DMS79 treated with DMSO at 0.1 percent for 48 hours (cell line): ENCODE measurements at regions not wholly inside any gene's neighbourhood (a gene's known extent, or its start where the extent isn't known, plus 50 kb on each side); places are given as distances from the start of the nearest gene placed in this dataset.
"Not testable (repeated sequence)": the region's sequence is repeated elsewhere in the genome, so short reads cannot be mapped to it uniquely, and the experiment has no call there.

Experiments used
- DNase-seq: peaks from one replicate; lab custom pipeline; 2025; lab: John Stamatoyannopoulos, UW

DNA sequence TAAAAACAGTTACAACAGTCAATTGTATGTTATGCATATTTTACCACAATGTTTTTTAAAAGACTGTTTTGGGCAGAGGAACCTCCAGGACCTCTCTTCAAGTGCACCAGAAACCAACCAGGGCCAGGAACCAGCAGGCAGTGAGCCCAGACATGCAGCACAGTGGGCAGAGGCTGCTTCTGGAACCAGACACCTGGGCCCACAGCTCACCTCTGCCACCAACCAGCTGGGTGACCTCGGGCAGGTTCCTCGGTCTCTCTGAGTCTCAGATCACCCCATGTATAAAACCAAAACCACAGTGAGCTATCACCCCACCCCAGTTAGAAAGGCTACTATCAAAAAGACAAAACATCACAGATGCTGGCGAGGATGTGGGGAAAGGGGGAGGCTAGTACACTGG is 161.0 kb downstream of the C16orf95 start:
- DNase-seq, result no peak

DNA sequence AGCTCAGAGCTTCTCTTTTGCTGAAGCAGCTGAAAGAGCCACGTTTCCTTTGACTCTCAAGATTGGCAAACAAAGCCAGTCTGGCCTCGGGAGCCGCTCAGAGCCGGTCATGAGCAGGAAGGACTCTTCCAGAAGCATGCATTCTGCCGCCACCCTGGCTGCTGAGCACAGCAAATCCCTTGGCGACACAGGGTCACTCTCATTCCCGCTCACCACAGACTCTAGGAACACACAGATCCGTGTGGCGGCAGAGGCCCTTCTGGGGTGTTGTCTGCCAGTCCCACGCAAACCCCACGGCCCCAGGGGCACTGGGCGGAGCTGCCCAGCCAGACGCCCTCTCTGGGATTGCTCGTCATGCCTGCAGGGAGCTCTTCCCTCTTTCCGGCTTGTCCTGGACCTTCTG is 157.0 kb downstream of the C16orf95 start:
- peak; percentile 0 for DNase-seq

DNA sequence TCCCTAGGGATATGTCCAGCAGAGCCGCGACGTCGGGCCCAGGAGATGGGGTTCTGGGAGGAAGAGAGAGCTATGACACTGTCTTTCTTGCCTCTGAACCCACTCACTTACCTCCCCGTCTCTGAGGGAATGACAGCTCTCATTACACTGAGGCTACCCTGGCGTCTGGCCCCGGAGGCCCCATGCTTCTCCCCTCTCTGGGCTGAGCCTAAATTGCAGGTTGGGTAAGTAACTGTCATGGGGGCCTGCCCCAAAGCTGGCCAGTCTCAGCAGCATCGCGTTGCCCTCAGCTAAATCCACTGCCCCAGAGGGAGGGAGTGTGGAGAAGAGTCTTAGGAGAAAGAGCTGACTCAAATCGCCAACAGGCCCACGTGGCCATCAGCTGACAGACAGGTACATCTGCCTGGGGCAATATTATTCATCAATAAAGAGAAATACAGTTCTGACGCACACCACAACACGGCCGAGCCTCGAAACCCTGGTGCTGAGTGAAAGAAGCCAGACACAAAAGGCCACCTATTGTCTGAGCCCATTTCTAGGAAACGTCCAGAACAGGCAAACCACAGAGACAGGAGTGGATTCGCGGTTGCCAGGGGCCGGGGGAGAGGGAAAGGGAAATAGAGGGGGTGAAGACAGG is 156.4 kb downstream of the C16orf95 start:
- no peak for DNase-seq

DNA sequence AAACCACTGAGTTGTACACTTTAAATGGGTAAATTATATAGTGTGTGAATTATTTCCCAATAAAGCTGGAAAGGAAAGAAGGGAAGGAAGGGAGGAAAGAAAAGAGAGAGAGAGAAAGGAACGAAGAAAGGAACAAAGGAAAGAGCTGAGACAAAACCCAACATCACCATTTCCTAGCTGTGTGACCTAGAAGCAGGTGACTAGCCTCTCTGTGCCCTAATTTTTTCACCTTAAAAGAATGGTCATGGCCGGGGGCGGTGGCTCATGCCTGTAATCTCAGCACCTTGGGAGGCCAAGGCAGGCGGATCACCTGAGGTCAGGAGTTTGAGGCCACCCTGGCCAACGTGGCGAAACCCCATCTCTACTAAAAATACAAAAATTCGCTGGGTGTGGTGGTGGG is 155.8 kb downstream of the C16orf95 start:
- DNase-seq, result not testable (repeated sequence)

DNA sequence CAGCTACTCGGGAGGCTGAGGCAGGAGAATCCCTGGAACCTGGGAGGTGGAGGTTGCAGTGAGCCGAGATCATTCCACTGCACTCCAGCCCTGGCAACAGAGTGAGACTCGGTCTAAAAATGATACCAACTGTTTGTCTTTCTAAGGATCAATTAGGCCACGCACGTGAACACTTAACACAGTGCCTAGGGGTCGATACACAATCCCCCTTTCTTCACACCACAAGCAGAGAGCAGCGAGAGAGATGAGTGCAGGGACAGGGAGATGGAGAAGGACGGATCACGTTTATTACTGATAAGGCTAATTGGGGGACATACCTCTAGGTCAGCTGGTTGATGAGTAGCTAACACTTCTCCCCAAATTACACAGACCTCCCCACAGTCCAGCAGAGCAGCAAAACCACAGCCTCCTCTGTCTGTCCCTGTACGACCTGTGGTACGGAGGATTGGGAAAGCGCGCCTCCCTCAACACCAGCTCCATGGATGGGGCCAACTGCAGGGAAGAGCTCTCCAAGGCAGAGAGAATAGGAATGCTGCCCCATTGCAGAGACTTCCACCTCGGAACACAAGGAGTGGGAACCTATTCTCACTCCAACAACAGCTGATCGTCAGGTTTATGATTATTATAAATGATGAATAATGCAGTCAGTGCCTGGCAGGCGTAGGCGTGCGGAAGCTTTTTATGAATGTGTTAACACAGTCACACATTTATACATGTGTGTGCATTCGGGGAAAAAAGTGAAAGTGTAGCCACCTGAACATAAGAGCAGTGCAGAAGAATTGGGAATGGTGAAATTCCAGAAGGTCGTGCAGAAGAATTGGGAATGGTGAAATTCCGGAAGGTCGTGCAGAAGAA is 155.1 kb downstream of the C16orf95 start:
- DNase-seq, result no peak

DNA sequence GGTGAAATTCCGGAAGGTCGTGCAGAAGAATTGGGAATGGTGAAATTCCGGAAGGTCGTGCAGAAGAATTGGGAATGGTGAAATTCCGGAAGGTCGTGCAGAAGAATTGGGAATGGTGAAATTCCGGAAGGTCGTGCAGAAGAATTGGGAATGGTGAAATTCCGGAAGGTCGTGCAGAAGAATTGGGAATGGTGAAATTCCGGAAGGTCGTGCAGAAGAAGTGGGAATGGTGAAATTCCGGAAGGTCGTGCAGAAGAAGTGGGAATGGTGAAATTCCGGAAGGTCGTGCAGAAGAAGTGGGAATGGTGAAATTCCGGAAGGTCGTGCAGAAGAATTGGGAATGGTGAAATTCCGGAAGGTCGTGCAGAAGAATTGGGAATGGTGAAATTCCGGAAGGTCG is 154.4 kb downstream of the C16orf95 start:
- not testable (repeated sequence) for DNase-seq

DNA sequence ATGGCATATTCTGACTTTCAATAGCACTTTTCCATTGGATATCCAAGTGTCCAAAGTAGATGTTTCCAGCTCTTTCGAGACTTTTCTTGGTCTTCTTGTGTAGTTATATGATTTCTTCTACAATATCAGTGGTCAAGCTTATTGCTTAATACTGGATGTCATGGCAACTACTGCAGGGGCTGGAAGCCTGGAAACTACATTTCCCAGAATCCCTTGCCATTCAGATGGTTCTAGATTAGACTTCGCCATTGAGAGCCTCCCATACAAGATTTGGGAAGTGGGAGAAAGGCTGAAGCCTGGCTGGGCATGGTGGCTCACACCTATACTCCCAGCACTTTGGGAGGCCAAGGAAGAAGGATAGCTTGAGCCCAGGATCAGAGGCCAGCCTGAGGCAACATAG is 153.6 kb downstream of the C16orf95 start:
- no peak for DNase-seq

DNA sequence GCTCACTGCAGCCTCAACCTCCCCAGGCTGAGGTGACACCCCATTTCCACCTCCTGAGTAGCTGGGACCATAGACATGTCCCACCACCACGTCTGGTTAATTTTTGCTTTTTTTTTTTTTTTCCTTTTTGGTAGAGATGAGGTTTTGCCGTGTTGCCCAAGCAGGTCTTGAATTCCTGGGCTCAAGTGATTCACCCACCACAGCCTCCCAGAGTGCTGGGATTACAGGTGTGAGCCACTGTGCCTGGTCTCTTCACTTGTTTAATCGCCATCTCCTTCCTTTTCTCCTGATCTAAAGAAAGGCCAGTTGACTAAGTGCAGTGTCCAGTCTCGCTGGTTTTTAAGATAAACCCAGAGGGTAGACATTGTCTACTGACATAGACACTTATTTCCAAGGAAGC is 152.0 kb downstream of the C16orf95 start:
- DNase-seq, result no peak

DNA sequence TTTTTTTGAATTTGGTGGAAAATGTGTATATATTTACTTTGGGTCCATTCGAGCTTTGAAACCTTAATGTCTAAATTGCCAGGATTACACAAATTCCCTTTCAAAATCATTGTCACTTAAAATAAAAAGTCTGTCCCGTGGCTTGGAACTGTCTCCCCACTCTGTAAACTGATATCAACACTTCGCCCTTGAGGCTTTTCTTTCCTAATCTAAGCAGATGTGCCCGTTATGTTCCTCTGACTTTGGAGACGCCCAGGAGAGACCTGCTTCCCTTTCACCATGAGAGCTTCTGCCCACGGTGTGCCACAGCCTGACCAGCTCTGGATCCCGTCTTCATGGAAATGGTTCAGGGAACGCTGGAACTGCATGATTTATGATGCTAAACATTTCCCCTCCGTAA is 151.3 kb downstream of the C16orf95 start:
- no peak for DNase-seq

DNA sequence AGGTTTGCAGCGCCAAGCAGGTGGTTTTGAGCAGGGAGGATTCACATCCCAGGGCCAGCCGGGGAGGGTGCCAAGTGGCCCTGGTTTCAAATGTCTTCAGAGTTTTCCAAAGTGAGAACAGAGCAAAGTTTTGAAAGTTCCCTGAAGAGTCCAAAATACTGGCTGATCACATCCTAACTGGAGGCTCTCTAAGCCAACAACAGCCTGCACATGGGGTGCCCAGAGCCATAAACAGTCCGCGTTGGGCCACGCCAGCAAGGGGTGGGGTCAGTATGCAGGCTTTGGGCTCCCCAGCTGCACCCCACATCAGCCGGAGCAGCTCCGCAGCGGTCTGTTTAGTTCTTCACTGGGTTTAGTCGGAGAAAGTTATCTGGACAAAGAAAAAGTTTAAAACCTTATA is 150.9 kb downstream of the C16orf95 start:
- DNase-seq, result no peak

DNA sequence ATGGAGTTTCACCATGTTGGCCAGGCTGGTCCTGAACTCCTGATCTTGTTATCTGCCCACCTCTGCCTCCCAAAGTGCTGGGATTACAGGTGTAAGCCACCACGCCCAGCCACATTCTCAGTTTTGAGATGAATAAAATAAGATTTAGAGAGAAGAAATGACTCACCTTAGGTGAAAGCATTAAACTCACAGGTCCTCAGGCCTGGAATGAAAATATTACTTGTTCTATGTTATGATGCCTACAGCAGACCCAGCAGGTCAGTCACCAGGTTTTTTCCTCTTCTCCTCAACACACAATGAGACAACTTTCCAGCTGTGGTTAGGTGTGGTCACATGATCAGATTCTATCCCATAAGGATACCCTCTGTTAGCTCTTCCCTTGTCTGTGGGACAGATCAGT is 150.3 kb downstream of the C16orf95 start:
- no peak for DNase-seq

DNA sequence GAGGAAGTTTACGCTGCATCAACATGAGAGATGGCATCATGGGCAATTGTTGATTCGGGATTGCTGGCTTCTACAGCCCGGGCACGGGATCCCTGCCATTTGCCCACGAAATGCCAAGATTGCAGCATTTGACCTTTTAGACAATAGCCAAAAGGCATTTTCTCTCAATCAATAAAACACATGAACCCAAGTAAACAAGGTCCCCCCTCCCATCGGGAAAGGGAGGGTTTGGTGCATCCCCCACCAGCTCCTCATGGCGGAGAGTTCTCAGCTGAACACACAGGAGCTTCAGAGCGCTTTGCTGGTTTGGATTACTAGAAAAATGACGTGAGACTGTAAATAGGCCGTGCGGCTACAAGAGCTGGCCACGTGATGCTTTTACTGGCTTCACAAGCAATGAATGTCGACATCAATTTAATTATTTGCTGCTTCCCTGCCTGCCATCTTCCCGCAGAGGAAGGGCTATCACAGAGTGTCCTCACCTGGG is 147.6 kb downstream of the C16orf95 start:
- DNase-seq, result no peak

DNA sequence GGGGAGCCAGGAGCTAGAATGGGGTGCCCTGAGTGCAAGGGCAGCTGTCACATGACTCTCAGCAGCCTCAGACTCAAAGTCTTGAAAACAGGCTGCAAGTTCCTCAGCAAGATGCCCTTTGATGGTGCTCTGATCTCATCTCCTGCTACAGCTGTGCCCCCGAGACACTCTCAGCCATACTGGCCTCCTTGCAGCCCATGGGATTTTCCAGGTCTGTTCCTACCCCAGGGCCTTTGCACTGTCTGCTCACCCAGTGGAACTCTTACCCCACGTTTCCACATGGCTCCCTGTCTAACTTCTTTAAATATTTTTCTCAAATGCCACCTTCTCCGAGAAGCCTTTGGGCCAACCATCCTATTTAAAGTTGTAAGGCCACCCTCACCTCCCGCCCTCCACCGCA is 146.9 kb downstream of the C16orf95 start:
- no peak for DNase-seq

DNA sequence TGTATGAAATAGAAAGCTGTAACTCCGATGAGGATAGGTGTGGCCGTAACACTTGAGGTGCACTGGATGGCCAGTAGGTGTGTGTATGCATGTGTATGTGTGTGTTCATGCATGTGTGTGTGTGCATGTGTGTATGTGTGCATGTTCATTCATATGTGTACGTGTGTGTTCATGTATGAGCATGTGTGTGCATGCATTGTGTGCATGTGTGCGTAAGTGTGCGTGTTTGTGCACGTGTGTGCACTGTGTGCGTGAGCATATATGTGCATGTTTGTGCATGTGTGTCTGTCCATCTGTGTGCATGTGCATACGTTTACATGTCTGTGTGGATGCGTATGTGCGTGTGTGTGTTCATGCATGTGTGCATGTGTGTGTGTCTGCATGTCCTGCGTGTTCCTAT is 145.5 kb downstream of the C16orf95 start:
- no peak for DNase-seq

DNA sequence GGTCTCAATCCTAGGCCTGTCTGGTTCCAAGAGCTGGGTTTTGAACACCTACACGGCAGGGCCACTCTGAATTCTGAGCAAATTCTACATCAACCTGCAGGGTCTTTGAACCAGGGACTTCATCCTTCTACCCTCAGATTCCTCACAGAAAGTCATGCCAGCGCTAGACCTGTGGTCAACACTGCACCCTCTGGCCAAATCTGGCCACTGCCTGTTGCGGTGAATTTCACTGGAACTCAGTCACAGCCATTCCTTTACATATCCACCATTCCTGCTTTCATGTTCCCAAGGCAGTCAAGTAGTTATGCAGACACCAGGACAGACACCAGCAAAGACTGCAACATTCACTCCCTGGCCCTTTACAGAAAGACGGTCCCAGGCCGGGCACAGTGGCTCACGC is 144.6 kb downstream of the C16orf95 start:
- DNase-seq, result no peak

DNA sequence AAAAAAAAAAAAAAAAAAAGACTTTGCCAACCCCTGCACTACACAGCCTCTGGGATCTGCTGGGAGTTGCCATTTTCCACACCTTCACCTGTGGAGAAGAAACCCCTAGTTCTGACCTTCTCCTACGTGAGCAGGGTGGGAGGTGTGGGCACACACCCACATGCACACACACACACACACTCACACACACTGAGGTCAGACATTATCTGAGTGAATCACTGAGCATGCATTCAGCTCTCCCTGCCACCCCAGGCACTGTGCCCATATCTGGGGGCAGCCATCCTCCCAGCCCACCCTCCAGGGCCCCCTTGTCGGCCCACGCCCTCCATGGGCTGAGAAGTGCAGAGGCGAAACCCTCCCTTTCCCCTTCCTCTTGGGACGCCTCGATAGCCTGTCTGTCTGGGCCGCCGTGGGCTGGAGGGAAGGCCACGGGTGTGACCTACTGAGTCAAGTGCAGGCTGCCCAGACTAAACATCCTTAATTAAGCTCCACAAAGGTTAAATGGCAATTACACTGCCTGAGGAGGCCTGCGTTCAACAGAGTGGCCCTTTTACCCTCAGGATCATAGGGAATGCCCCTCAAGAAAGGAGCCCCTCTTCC is 143.8 kb downstream of the C16orf95 start:
- DNase-seq, result no peak

DNA sequence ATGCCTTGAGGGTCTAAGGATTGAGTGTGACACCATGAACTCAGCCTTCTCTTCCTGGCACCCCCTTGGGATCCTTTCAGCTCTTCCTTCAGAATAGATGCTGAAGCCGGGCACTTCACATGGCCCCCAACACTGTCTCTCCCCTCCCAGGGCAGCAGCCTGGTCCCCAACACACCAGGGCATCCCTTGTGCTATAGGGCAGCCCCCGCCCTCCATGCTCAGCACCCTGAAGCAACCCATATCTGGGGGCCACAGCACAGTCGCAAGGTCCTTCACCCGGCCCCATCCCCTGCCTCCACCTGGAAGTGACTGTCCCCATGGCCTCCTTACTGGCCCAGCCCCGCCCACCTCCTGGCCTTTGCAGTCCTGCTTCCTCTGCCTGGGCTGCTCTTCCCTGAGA is 143.1 kb downstream of the C16orf95 start:
- DNase-seq, result no peak

DNA sequence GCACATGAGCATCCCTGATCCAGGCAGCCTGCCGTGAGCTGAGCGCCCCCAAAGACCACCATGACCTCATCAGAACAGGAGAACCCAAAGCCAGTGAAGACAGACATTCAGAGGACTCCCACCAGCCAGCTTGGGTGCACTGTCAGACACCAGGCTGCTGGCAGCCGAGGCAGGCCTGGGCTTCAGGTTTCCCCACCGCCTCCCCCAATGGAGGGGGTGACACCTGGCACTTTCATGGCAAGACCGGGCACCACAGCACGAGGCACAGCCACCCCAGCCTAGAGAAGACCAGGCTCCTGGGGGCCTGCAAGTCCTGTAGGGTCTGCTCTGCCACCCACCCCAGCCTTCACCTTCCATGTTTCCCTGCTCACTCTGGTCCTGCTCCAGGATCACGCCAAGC is 140.5 kb downstream of the C16orf95 start:
- no peak for DNase-seq

DNA sequence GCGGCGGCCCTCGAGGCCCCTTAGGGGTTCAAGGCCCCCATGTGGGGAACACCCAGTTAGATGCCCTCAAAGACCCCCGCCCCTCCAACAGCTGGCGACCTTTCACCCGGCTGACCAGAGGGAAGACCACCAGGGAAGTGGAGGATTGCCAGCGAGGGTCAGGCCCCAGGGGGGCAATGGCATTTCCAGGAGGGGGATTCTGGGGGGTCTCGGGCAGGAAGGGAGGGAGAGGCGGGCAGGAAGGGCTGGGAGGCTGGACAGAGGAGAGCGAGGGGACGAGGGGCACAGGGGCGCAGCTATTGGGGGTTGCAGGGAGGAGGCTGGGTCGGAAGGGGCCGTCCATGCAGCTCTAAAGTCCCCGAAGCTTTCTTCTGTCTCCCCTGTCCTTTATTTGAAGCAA is 139.5 kb downstream of the C16orf95 start:
- no peak for DNase-seq

DNA sequence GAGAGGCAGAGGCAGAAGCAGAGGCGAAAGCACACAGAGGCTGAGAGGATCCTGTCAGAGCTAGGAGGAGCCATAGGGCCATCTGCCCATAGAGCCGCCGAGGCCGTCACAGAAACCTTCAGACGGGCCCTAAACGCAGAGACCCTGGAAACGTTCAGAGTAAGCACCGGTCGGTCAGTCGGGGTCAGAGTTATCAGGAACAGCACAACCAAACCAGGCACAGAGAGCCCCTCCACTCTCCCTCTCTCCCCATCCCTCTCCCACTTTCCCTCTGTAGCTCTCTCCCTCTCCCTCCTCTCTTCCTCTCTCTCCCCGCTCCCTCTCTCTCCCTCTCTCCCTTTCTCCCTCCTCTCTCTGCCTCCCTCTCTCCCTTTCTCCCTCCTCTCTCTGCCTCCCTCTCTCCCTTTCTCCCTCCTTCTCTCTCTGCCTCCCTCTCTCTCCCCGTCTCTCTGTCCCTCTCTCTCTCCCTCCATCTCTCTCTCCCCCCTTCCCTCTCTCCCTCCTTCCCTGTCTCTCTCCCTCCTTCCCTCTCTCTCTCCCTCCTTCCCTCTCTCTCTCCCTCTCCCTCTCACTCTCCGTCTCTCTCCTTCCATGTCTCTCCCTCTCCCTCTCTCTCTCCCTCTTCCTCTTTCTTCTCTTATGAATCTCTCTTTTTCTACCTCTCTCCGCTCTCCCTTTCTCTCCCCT is 138.9 kb downstream of the C16orf95 start:
- no peak for DNase-seq

DNA sequence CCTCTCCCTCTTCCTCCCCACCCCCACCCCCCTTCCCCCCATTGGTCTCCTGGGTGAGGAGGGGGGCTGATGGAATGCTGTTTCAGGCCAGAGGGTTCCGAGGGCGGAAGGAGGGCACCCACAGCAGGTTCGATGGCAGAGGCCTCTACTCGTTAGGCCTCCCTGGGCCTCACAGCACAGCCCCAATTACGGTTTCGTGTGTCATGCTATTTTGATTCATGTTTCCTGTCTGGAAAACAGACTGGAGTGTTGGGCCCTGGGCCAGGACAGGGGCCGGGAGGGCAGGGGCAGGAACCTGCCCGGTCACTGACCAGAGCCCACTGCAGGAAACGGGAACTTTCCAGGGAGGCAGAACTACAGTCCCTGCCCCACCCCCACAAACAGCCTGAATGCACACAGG is 138.2 kb downstream of the C16orf95 start:
- DNase-seq, result no peak

DNA sequence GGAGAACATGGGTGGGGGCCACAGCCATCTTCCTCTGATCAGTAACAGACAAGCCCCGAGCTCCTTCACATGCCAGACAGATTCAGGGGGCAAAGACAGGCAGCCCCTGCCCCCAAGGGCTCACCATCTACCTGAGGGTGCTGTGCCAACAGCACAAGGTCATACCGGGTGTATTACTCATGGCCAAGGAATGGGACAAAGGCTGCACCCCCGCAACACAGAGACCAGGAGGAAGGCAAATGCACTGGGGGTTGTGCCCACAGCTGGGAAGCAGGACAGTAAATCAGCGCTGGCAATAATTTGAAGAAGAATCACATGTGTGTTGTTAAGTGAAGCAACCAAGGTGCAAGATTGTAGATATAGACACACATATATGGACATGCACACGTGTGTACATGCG is 137.1 kb downstream of the C16orf95 start:
- no peak for DNase-seq

DNA sequence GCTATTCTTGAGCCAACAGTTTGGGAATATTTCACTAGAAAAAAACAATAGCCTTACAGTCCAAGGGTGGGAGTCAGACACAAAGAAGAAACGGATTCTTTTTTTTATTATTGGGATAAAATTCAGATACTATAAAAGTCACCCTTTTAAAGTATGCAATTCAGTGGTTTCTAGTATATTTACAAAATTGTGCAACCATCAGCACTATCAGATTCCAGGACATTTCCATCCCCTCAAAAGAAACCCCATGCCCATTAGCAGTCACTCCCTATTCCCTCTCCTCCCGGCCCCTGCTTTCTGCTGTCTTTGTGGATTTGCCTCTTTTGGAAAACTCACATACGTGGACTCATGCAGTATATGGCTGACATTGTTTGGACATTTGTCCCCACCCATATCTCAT is 134.4 kb downstream of the C16orf95 start:
- DNase-seq, result no peak
